SK-N-SH (cell line): ENCODE measurements at regions not wholly inside any gene's neighbourhood (a gene's known extent, or its start where the extent isn't known, plus 50 kb on each side); places are given as distances from the start of the nearest gene placed in this dataset.

Experiments used
- CTCF ChIA-PET: fragments of 300-600, 350-600 bp; formaldehyde crosslinking; extraction: SDS; loops from one replicate; lab custom pipeline; 2021; lab: Yijun Ruan, JAX
- POLR2A ChIA-PET: fragments of 350-600 bp; sonication (Branson Sonifier 250); formaldehyde crosslinking; extraction: SDS; loops from one replicate; lab custom pipeline; 2020; ENCODE audit warnings: antibody characterized with exemption, inconsistent platforms; lab: Yijun Ruan, JAX
- DNase-seq: peaks from one replicate; pipeline ENCODE4 v3.0.0; 2012
- H2AFZ ChIP-seq: fragments of 200-600 bp; sonication (generic); 2 replicates; pipeline ENCODE4 v1.8.1; 2016; ENCODE audit warnings: antibody characterized with exemption, mild to moderate bottlenecking, low read depth
- H3F3A ChIP-seq: fragments of 200-600 bp; sonication (generic); replicated peaks from 2 replicates; pipeline ENCODE3; 2016; ENCODE audit warnings: antibody characterized with exemption, mild to moderate bottlenecking; ENCODE audit not compliant: insufficient read depth
- H3K27ac ChIP-seq, 2 experiments: fragments of 200-500 bp in 1 of 2; fragments of 200-600 bp in 1 of 2; sonication (Bioruptor generic) in 1 of 2; sonication (generic), shearing (Covaris generic) in 1 of 2; 2 replicates each; pipeline versions ENCODE4 v1.5.1 to v1.6.1; 2014 to 2016; ENCODE audit warnings: low read depth in 2 of 2, inconsistent platforms in 1 of 2, low read length in 1 of 2, mild to moderate bottlenecking in 1 of 2, mixed read lengths in 1 of 2
- H3K27me3 ChIP-seq: fragments of 200-600 bp; sonication (generic), shearing (Covaris generic); 2 replicates; pipeline ENCODE4 v1.6.1; 2016; ENCODE audit warnings: mixed run types; ENCODE audit not compliant: insufficient read depth
- H3K36me3 ChIP-seq, 2 experiments: fragments of 200-500 bp in 1 of 2; fragments of 200-600 bp in 1 of 2; sonication (Bioruptor generic) in 1 of 2; sonication (generic) in 1 of 2; replicated peaks in 1 of 2; 2 replicates each; pipeline versions ENCODE3 to v1.5.1; 2014 to 2016; ENCODE audit warnings: low read length in 1 of 2, mild to moderate bottlenecking in 1 of 2; ENCODE audit not compliant: insufficient read depth in 2 of 2, control insufficient read depth in 1 of 2
- H3K4me1 ChIP-seq, 2 experiments: fragments of 200-500 bp in 1 of 2; fragments of 200-600 bp in 1 of 2; sonication (Bioruptor generic) in 1 of 2; sonication (generic), shearing (Covaris generic) in 1 of 2; 2 replicates each; pipeline versions ENCODE4 v1.5.1 to v1.6.1; 2014 to 2016; ENCODE audit warnings: low read depth in 1 of 2, low read length in 1 of 2, mixed run types in 1 of 2; ENCODE audit not compliant: insufficient read depth in 2 of 2, control insufficient read depth in 1 of 2
- H3K4me2 ChIP-seq: fragments of 200-600 bp; sonication (generic), shearing (Covaris generic); 2 replicates; pipeline ENCODE4 v1.6.1; 2017; ENCODE audit warnings: mixed run types
- H3K4me3 ChIP-seq, 2 experiments: fragments of 200-500 bp in 1 of 2; fragments of 200-600 bp in 1 of 2; sonication (Bioruptor generic) in 1 of 2; sonication (generic), shearing (Covaris generic) in 1 of 2; 2 replicates each; pipeline versions ENCODE4 v1.5.1 to v1.8.1; 2014 to 2016; ENCODE audit warnings: low read depth in 2 of 2, inconsistent platforms in 1 of 2, low read length in 1 of 2, mild to moderate bottlenecking in 1 of 2, mixed read lengths in 1 of 2, moderate library complexity in 1 of 2
- H3K79me2 ChIP-seq: fragments of 200-600 bp; sonication (generic); 2 replicates; pipeline ENCODE4 v1.8.1; 2017; ENCODE audit warnings: mild to moderate bottlenecking; ENCODE audit not compliant: insufficient read depth
- H3K9ac ChIP-seq: fragments of 200-600 bp; sonication (generic); 2 replicates; pipeline ENCODE4 v1.6.1; 2017; ENCODE audit warnings: mixed run types
- H3K9me2 ChIP-seq: fragments of 200-600 bp; sonication (generic); 2 replicates; pipeline ENCODE4 v1.6.1; 2017; ENCODE audit warnings: mixed run types
- H3K9me3 ChIP-seq: fragments of 200-600 bp; sonication (generic); 2 replicates; pipeline ENCODE4 v1.6.1; 2017; ENCODE audit warnings: mixed run types, mild to moderate bottlenecking, moderate library complexity
- H4K20me1 ChIP-seq: fragments of 200-600 bp; sonication (generic); 2 replicates; pipeline ENCODE4 v1.6.1; 2017; ENCODE audit warnings: mild to moderate bottlenecking, mixed run types; ENCODE audit not compliant: insufficient read depth
- FOSL2 ChIP-seq: IDR thresholded peaks from 2 replicates; pipeline ENCODE4 v1.4.0; 2012; ENCODE audit warnings: low read depth, mild to moderate bottlenecking, moderate library complexity, borderline replicate concordance
- FOXM1 ChIP-seq: IDR thresholded peaks from 2 replicates; pipeline ENCODE4 v1.4.0; 2012; ENCODE audit warnings: low read depth, mild to moderate bottlenecking
- NFIC ChIP-seq: IDR thresholded peaks from 2 replicates; pipeline ENCODE4 v1.4.0; 2012; ENCODE audit warnings: borderline replicate concordance
- RFX5 ChIP-seq: IDR thresholded peaks from 2 replicates; pipeline ENCODE4 v1.6.1; 2012; ENCODE audit warnings: mild to moderate bottlenecking, improper control_type of control experiment, low read length
- SMC3 ChIP-seq: IDR thresholded peaks from 2 replicates; pipeline ENCODE4 v1.6.1; 2012; ENCODE audit warnings: low read depth, low read length, improper control_type of control experiment
- TAF1 ChIP-seq: IDR thresholded peaks from 2 replicates; pipeline ENCODE4 v1.6.1; 2012; ENCODE audit warnings: low read depth, mild to moderate bottlenecking, low read length, moderate library complexity, borderline replicate concordance
- TCF12 ChIP-seq: IDR thresholded peaks from 2 replicates; pipeline ENCODE4 v1.4.0; 2012
- TEAD4 ChIP-seq: IDR thresholded peaks from 2 replicates; pipeline ENCODE4 v1.4.0; 2012; ENCODE audit warnings: mild to moderate bottlenecking, borderline replicate concordance; ENCODE audit not compliant: insufficient read depth
- YY1 ChIP-seq: IDR thresholded peaks from 2 replicates; pipeline ENCODE4 v1.4.0; 2012; ENCODE audit warnings: low read depth, mild to moderate bottlenecking
- WGBS: methylation state at CpG from one replicate; pipeline ENCODE4 v1.1.6; 2017; ENCODE audit warnings: low lambda C conversion rate; 5-methylcytosine and 5-hydroxymethylcytosine counted together
- TF ChIP-seq, protein P1 (sequence below): fragments of 150-350 bp; IDR thresholded peaks from 2 replicates; pipeline ENCODE4 v1.6.1; 2016; ENCODE audit warnings: mild to moderate bottlenecking, low read depth, low read length
- TF ChIP-seq, protein P2 (sequence below): IDR thresholded peaks from 2 replicates; pipeline ENCODE4; 2012

DNA sequence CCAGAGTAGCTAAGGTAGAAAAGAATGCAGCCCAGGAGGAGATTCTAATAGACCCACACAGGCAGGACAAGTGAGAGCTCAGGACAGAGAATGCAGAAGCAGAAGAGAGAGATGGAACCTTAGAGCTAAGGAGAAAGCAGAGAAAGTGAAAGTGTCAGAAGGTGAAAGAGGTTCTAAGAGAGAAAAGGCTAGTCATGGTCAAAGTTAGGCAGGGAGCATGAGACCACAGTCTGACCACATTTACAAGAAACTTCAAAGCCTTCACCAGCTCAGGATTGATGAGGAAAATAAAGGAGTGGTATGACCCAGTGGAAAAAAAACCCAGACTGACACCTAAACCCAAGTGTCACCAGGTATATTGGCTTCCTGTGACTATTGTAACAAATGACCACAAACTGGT is 131.8 kb upstream of the WDR11 start:
- H4K20me1 ChIP-seq, result no peaks in the 10 kb centered on the region
- no peaks in the 10 kb centered on the region for H3K27me3 ChIP-seq
- H3K4me1 ChIP-seq, result no peaks in the 10 kb centered on the region
- ChIA-PET POLR2A (no interaction called here), CTCF (interaction anchor here (0.6 to 1.3 kb wide), 2 partner anchors 16 to 296 kb away, joined by 3 read pairs; no protein-coding TSS in a partner anchor)
- no peak overlapping the region for H2AFZ ChIP-seq
- H3K79me2 ChIP-seq, result no peaks in the 10 kb centered on the region
- no peak for TF ChIP-seq TEAD4
- no peak for TF ChIP-seq FOSL2
- TF ChIP-seq TCF12, result no peak
- H3K4me2 ChIP-seq, result no peak overlapping the region
- H3K9me3 ChIP-seq, result no peaks in the 10 kb centered on the region
- H3K36me3 ChIP-seq, result no peaks in the 10 kb centered on the region
- no peak overlapping the region for H3K4me3 ChIP-seq
- no peaks in the 10 kb centered on the region for H3F3A ChIP-seq
- no peak overlapping the region for H3K9ac ChIP-seq
- no peak overlapping the region for H3K27ac ChIP-seq
- DNase-seq, result no peak
- H3K9me2 ChIP-seq, result no peaks in the 10 kb centered on the region

DNA sequence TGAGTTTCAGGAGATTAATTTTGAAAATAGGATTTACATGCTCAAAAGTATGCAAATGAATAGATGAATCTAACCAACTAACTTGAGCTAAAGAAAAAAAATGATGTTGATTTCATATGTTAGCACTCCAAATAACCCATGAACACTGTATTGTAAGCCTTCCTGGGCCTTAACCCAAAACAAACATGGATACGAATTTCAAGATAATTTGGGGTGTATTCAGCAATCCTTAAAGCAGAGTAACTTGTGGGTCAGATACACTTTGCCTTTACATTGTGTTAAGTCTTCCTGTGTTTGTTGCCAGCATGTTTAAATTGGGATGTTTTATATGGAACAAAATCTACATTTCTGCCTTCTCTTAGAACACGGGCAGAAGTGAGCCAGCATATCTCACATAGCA is 124.2 kb upstream of the WDR11 start:
- no peak overlapping the region for H3K4me3 ChIP-seq
- no peak for DNase-seq
- H3K27ac ChIP-seq, result no peak overlapping the region
- H3F3A ChIP-seq, result peaks cover 2% of the 10 kb centered on the region
- no peaks in the 10 kb centered on the region for H3K9me3 ChIP-seq
- no peaks in the 10 kb centered on the region for H3K79me2 ChIP-seq
- no peaks in the 10 kb centered on the region for H3K36me3 ChIP-seq
- no peak overlapping the region for H2AFZ ChIP-seq
- CTCF ChIA-PET, result no interaction called here
- H3K9me2 ChIP-seq, result peaks cover 3% of the 10 kb centered on the region; the same call in 1 of the 2 replicates
- POLR2A ChIA-PET, result interaction anchor here (0.7 kb wide), 1 partner anchor 135 kb away, joined by 3 read pairs; no protein-coding TSS in a partner anchor
- WGBS, result 35% methylated on average over 2 of the region's 2 CpGs
- H3K4me2 ChIP-seq, result no peak overlapping the region
- H3K9ac ChIP-seq, result no peak overlapping the region
- no peaks in the 10 kb centered on the region for H3K4me1 ChIP-seq
- TF ChIP-seq, protein P1, sequence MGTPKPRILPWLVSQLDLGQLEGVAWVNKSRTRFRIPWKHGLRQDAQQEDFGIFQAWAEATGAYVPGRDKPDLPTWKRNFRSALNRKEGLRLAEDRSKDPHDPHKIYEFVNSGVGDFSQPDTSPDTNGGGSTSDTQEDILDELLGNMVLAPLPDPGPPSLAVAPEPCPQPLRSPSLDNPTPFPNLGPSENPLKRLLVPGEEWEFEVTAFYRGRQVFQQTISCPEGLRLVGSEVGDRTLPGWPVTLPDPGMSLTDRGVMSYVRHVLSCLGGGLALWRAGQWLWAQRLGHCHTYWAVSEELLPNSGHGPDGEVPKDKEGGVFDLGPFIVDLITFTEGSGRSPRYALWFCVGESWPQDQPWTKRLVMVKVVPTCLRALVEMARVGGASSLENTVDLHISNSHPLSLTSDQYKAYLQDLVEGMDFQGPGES, result no peak
- no peak for TF ChIP-seq TAF1
- no peak for TF ChIP-seq TEAD4
- TF ChIP-seq SMC3, result no peak
- TF ChIP-seq YY1, result no peak
- TF ChIP-seq, protein P2, sequence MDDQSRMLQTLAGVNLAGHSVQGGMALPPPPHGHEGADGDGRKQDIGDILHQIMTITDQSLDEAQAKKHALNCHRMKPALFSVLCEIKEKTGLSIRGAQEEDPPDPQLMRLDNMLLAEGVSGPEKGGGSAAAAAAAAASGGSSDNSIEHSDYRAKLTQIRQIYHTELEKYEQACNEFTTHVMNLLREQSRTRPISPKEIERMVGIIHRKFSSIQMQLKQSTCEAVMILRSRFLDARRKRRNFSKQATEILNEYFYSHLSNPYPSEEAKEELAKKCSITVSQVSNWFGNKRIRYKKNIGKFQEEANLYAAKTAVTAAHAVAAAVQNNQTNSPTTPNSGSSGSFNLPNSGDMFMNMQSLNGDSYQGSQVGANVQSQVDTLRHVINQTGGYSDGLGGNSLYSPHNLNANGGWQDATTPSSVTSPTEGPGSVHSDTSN, result no peak
- no peak for TF ChIP-seq FOXM1
- TF ChIP-seq NFIC, result no peak
- TF ChIP-seq RFX5, result no peak
- no peak for TF ChIP-seq FOSL2
- H3K27me3 ChIP-seq, result no peaks in the 10 kb centered on the region
- no peaks in the 10 kb centered on the region for H4K20me1 ChIP-seq
